CD14-positive monocyte (primary cell): ENCODE measurements at regions not wholly inside any gene's neighbourhood (a gene's known extent, or its start where the extent isn't known, plus 50 kb on each side); places are given as distances from the start of the nearest gene placed in this dataset.

ENCODE experiments used
- DNase-seq, 3 donors: peaks; one replicate each; pipeline ENCODE4 v3.0.0-alpha.2; 2011 to 2022
- H2AFZ ChIP-seq: 2 replicates; pipeline ENCODE4 v1.6.0; 2012; ENCODE audit warnings: mild to moderate bottlenecking, low read depth, low read length, inconsistent platforms; ENCODE audit not compliant: insufficient read depth, poor library complexity, severe bottlenecking
- H3K27ac ChIP-seq, 2 donors: 1 replicate in 1 of 2; 2 replicates in 1 of 2; pipeline ENCODE4 v1.5.1; 2012 to 2013; ENCODE audit warnings: low read length in 2 of 2, control low read depth in 1 of 2, inconsistent platforms in 1 of 2, low read depth in 1 of 2, mild to moderate bottlenecking in 1 of 2
- H3K27me3 ChIP-seq, 2 donors: one replicate each; pipeline versions ENCODE4 v1.6.0 to v1.6.1; 2011 to 2013; ENCODE audit warnings: low read length in 2 of 2; ENCODE audit not compliant: control insufficient read depth in 2 of 2, insufficient read depth in 2 of 2
- H3K36me3 ChIP-seq, 2 donors: replicated peaks in 1 of 2; 1 replicate in 1 of 2; 2 replicates in 1 of 2; pipeline versions ENCODE4 v1.5.1 to v1.6.1; 2012 to 2013; ENCODE audit warnings: low read length in 2 of 2, control low read depth in 1 of 2, inconsistent platforms in 1 of 2, mild to moderate bottlenecking in 1 of 2; ENCODE audit not compliant: insufficient read depth in 2 of 2, control insufficient read depth in 1 of 2
- H3K4me1 ChIP-seq, 2 donors: 1 replicate in 1 of 2; 2 replicates in 1 of 2; pipeline versions ENCODE4 v1.5.1 to v1.6.1; 2012 to 2013; ENCODE audit warnings: low read length in 2 of 2, control low read depth in 1 of 2, inconsistent platforms in 1 of 2, mild to moderate bottlenecking in 1 of 2, moderate library complexity in 1 of 2; ENCODE audit not compliant: insufficient read depth in 2 of 2, control insufficient read depth in 1 of 2
- H3K4me2 ChIP-seq: replicated peaks from 2 replicates; pipeline ENCODE3; 2012; ENCODE audit warnings: low read length, moderate library complexity, mild to moderate bottlenecking; ENCODE audit not compliant: poor library complexity, severe bottlenecking; ENCODE audit errors: extremely low read depth
- H3K4me3 ChIP-seq, 3 experiments: fragments of 200-600 bp in 1 of 3; sonication (generic) in 1 of 3; replicated peaks in 1 of 3; 1 replicate in 2 of 3; 2 replicates in 1 of 3; pipeline ENCODE4 v1.5.1; 2011 to 2013; ENCODE audit warnings: low read length in 3 of 3, mild to moderate bottlenecking in 3 of 3, control low read depth in 2 of 3, low read depth in 2 of 3, inconsistent platforms in 1 of 3, moderate library complexity in 1 of 3
- H3K79me2 ChIP-seq: 2 replicates; pipeline ENCODE4 v1.6.0; 2012; ENCODE audit warnings: mild to moderate bottlenecking, control low read depth, inconsistent platforms, low read length, moderate library complexity; ENCODE audit not compliant: insufficient read depth
- H3K9ac ChIP-seq: 2 replicates; pipeline ENCODE4 v1.6.0; 2017; ENCODE audit warnings: low read length, mild to moderate bottlenecking; ENCODE audit not compliant: insufficient read depth, poor library complexity, severe bottlenecking
- H3K9me3 ChIP-seq, 2 donors: replicated peaks in 1 of 2; 1 replicate in 1 of 2; 2 replicates in 1 of 2; pipeline versions ENCODE4 v1.5.1 to v1.6.1; 2012 to 2013; ENCODE audit warnings: low read length in 2 of 2, control low read depth in 1 of 2; ENCODE audit not compliant: control insufficient read depth in 1 of 2, insufficient read depth in 1 of 2
- H4K20me1 ChIP-seq: 2 replicates; pipeline ENCODE4 v1.6.0; 2012; ENCODE audit warnings: mild to moderate bottlenecking, low read length, control low read depth, moderate library complexity; ENCODE audit not compliant: insufficient read depth
- H3K27ac Mint-ChIP-seq, 7 donors: one replicate each; pipeline ENCODE4 v1.8.0; 2020; ENCODE audit warnings: mild to moderate bottlenecking in 7 of 7, mixed read lengths in 7 of 7, moderate library complexity in 6 of 7, inconsistent platforms in 2 of 7
- H3K27me3 Mint-ChIP-seq, 3 donors: one replicate each; pipeline ENCODE4 v1.8.0; 2021 to 2022; ENCODE audit warnings: low read depth in 3 of 3, mild to moderate bottlenecking in 3 of 3, mixed read lengths in 3 of 3, moderate library complexity in 3 of 3, inconsistent platforms in 1 of 3
- H3K36me3 Mint-ChIP-seq, 2 donors: one replicate each; pipeline ENCODE4 v1.8.0; 2020; ENCODE audit warnings: mixed read lengths in 2 of 2, inconsistent platforms in 1 of 2, mild to moderate bottlenecking in 1 of 2
- H3K4me1 Mint-ChIP-seq: one replicate; pipeline ENCODE4 v1.8.0; 2020; ENCODE audit warnings: mild to moderate bottlenecking, mixed read lengths
- H3K4me3 Mint-ChIP-seq, 2 donors: one replicate each; pipeline ENCODE4 v1.8.0; 2020; ENCODE audit warnings: mild to moderate bottlenecking in 2 of 2, mixed read lengths in 2 of 2, moderate library complexity in 1 of 2
- H3K9me3 Mint-ChIP-seq, 7 donors: one replicate each; pipeline ENCODE4 v1.8.0; 2020 to 2022; ENCODE audit warnings: mixed read lengths in 7 of 7, mild to moderate bottlenecking in 6 of 7, moderate library complexity in 6 of 7, inconsistent platforms in 2 of 7
- CTCF ChIP-seq: fragments of 200-600 bp; IDR thresholded peaks from one replicate; pipeline ENCODE4 v1.8.0; 2022; ENCODE audit warnings: antibody characterized with exemption, mild to moderate bottlenecking
- WGBS: methylation state at CpG from one replicate; pipeline ENCODE4 v1.1.5; 2013; ENCODE audit warnings: missing lambda C conversion rate; ENCODE audit not compliant: insufficient coverage; 5-methylcytosine and 5-hydroxymethylcytosine counted together
- intact Hi-C, 2 donors: fragments of 100-400 bp; cut with micrococcal nuclease; formaldehyde crosslinking; loops; one replicate each; pipeline versions ENCODE4 v1.15.0 to v1.15.1; 2023

- 24% methylated on average over 3 of the region's 4 CpGs for WGBS
- no peak for TF ChIP-seq CTCF
- Mint-ChIP-seq H3K27ac (peak overlapping the region in 1 of 7 donors; percentile 57), H3K4me1 (no peaks in the 10 kb centered on the region), H3K36me3 (no peaks in the 10 kb centered on the region), H3K27me3 (no peaks in the 10 kb centered on the region), H3K4me3 (no peak overlapping the region), H3K9me3 (peaks cover 0 to 11% (median 4%) of the 10 kb centered on the region in 7 donors)
- no peaks in the 10 kb centered on the region for H3K79me2 ChIP-seq
- no peaks in the 10 kb centered on the region for H3K4me1 ChIP-seq
- no peak overlapping the region for H3K4me2 ChIP-seq
- H3K9me3 ChIP-seq, result no peaks in the 10 kb centered on the region
- no peak for DNase-seq
- no peaks in the 10 kb centered on the region for H3K36me3 ChIP-seq
- no peaks in the 10 kb centered on the region for H3K27me3 ChIP-seq
- no peak overlapping the region for H3K9ac ChIP-seq
- no peaks in the 10 kb centered on the region for H4K20me1 ChIP-seq
- intact Hi-C loops, result no loop called here
- H3K4me3 ChIP-seq, result no peak overlapping the region
- no peak overlapping the region for H2AFZ ChIP-seq
- no peak overlapping the region for H3K27ac ChIP-seq
Observed at GRCh38 chr13:59464926-59465325, 698.8 kb downstream of the DIAPH3 start.

GRCh38 chr13:59468396-59468795 lies 695.3 kb downstream of the DIAPH3 start:
- Histone ChIP-seq H3K9me3 (no peaks in the 10 kb centered on the region), H4K20me1 (no peaks in the 10 kb centered on the region), H3K4me1 (no peaks in the 10 kb centered on the region), H2AFZ (no peak overlapping the region), H3K79me2 (no peaks in the 10 kb centered on the region), H3K4me2 (no peak overlapping the region), H3K4me3 (no peak overlapping the region), H3K27ac (no peak overlapping the region), H3K9ac (no peak overlapping the region), H3K36me3 (no peaks in the 10 kb centered on the region), H3K27me3 (no peaks in the 10 kb centered on the region)
- 92% methylated on average over 1 of the region's 2 CpGs for WGBS
- Mint-ChIP-seq H3K4me1 (peaks cover 4% of the 10 kb centered on the region), H3K9me3 (peaks cover 0 to 12% (median 4%) of the 10 kb centered on the region in 7 donors), H3K36me3 (no peaks in the 10 kb centered on the region), H3K4me3 (no peak overlapping the region), H3K27ac (no peak overlapping the region), H3K27me3 (no peaks in the 10 kb centered on the region)
- no peak for TF ChIP-seq CTCF
- DNase-seq, result no peak
- intact Hi-C loops, result no loop called here
